ENCODE measurements at regions not wholly inside any gene's neighbourhood (a gene's known extent, or its start where the extent isn't known, plus 50 kb on each side); places are given as distances from the start of the nearest gene placed in this dataset.
A peak's percentile ranks its signal among the peaks of the same experiment; 100 is the strongest.

GRCh38 chr13:74452176-74452575, 318.0 kb upstream of the KLF12 start:
- DNase-seq (ENCODE audit: insufficient read length, low spot score) (no peak), FAIRE-seq (no peak)

GRCh38 chr13:74450964-74451363, 316.8 kb upstream of the KLF12 start:
- no peak for FAIRE-seq

GRCh38 chr13:74450525-74450845, 316.3 kb upstream of the KLF12 start:
- FAIRE-seq, result no peak

More at GRCh38 chr13:74450964-74451363, 316.8 kb upstream of the KLF12 start:
- no peak for DNase-seq (ENCODE audit: insufficient read length, low spot score)

GRCh38 chr13:74449811-74450524, 315.8 kb upstream of the KLF12 start:
- DNase-seq (ENCODE audit: insufficient read length, low spot score), result no peak
- FAIRE-seq, result no peak

More at GRCh38 chr13:74450525-74450845, 316.3 kb upstream of the KLF12 start:
- DNase-seq (ENCODE audit: insufficient read length, low spot score), result no peak

GRCh38 chr13:74444864-74445479, 310.8 kb upstream of the KLF12 start:
- DNase-seq (ENCODE audit: insufficient read length, low spot score) (no peak), FAIRE-seq (no peak)

- FAIRE-seq, result no peak
- no peak for DNase-seq (ENCODE audit: insufficient read length, low spot score)
Observed at GRCh38 chr13:74444161-74444571, 310.0 kb upstream of the KLF12 start.

GRCh38 chr13:74443631-74444030, 309.4 kb upstream of the KLF12 start:
- no peak for FAIRE-seq
- peak; percentile 17 for DNase-seq (ENCODE audit: insufficient read length, low spot score)

- DNase-seq (ENCODE audit: insufficient read length, low spot score) (no peak), FAIRE-seq (no peak)
Observed at GRCh38 chr13:74442751-74443150, 308.5 kb upstream of the KLF12 start.

- DNase-seq (ENCODE audit: insufficient read length, low spot score), result no peak
- no peak for FAIRE-seq
Observed at GRCh38 chr13:74438901-74439300, 304.7 kb upstream of the KLF12 start.

- DNase-seq (ENCODE audit: insufficient read length, low spot score) (no peak), FAIRE-seq (no peak)
Observed at GRCh38 chr13:74434782-74435181, 300.6 kb upstream of the KLF12 start.

- no peak for DNase-seq (ENCODE audit: insufficient read length, low spot score)
- FAIRE-seq, result no peak
Observed at GRCh38 chr13:74424455-74424854, 290.3 kb upstream of the KLF12 start.

GRCh38 chr13:74423434-74423833, 289.2 kb upstream of the KLF12 start:
- FAIRE-seq (no peak), DNase-seq (ENCODE audit: insufficient read length, low spot score) (no peak)

GRCh38 chr13:74414458-74414857, 280.3 kb upstream of the KLF12 start:
- no peak for FAIRE-seq
- DNase-seq (ENCODE audit: insufficient read length, low spot score), result no peak

GRCh38 chr13:74413482-74413881, 279.3 kb upstream of the KLF12 start:
- FAIRE-seq (no peak), DNase-seq (ENCODE audit: insufficient read length, low spot score) (no peak)

- FAIRE-seq, result no peak
Observed at GRCh38 chr13:74409551-74409950, 275.3 kb upstream of the KLF12 start.

GRCh38 chr13:74406420-74406819, 272.2 kb upstream of the KLF12 start:
- FAIRE-seq (no peak), DNase-seq (ENCODE audit: insufficient read length, low spot score) (no peak)

More at GRCh38 chr13:74409551-74409950, 275.3 kb upstream of the KLF12 start:
- no peak for DNase-seq (ENCODE audit: insufficient read length, low spot score)

- FAIRE-seq (no peak), DNase-seq (ENCODE audit: insufficient read length, low spot score) (no peak)
Observed at GRCh38 chr13:74398599-74398998, 264.4 kb upstream of the KLF12 start.

- FAIRE-seq (no peak), DNase-seq (ENCODE audit: insufficient read length, low spot score) (no peak)
Observed at GRCh38 chr13:74389056-74389455, 254.9 kb upstream of the KLF12 start.

- DNase-seq (ENCODE audit: insufficient read length, low spot score) (no peak), FAIRE-seq (no peak)
Observed at GRCh38 chr13:74388626-74389025, 254.4 kb upstream of the KLF12 start.

- FAIRE-seq, result no peak
- DNase-seq (ENCODE audit: insufficient read length, low spot score), result no peak
Observed at GRCh38 chr13:74372511-74372910, 238.3 kb upstream of the KLF12 start.

- DNase-seq (ENCODE audit: insufficient read length, low spot score) (no peak), FAIRE-seq (no peak)
Observed at GRCh38 chr13:74367193-74367592, 233.0 kb upstream of the KLF12 start.

- DNase-seq (ENCODE audit: insufficient read length, low spot score) (no peak), FAIRE-seq (no peak)
Observed at GRCh38 chr13:74361274-74361673, 227.1 kb upstream of the KLF12 start.

- DNase-seq (ENCODE audit: insufficient read length, low spot score) (no peak), FAIRE-seq (no peak)
Observed at GRCh38 chr13:74346960-74347359, 212.8 kb upstream of the KLF12 start.

Data from HTR-8/SVneo (cell line).